C1 segment of cervical spinal cord (tissue), 14 donors: ENCODE measurements at regions not wholly inside any gene's neighbourhood (a gene's known extent, or its start where the extent isn't known, plus 50 kb on each side); places are given as distances from the start of the nearest gene placed in this dataset.

Experiments
- DNase-seq, 14 donors: peaks; one replicate each; lab custom pipeline; 2025; lab: John Stamatoyannopoulos, UW

GRCh38 chr12:43118234-43118633, 433.8 kb downstream of the ADAMTS20 start:
- no peak for DNase-seq

- no peak for DNase-seq
Observed at GRCh38 chr12:43117226-43117930, 434.6 kb downstream of the ADAMTS20 start.

- DNase-seq, result no peak
Observed at GRCh38 chr12:43115441-43116160, 436.4 kb downstream of the ADAMTS20 start.

- no peak for DNase-seq
Observed at GRCh38 chr12:43114316-43114715, 437.7 kb downstream of the ADAMTS20 start.

- DNase-seq, result no peak
Observed at GRCh38 chr12:43113616-43114015, 438.4 kb downstream of the ADAMTS20 start.

GRCh38 chr12:43113135-43113534, 438.9 kb downstream of the ADAMTS20 start:
- no peak for DNase-seq

- no peak for DNase-seq
Observed at GRCh38 chr12:43112101-43112920, 439.7 kb downstream of the ADAMTS20 start.

GRCh38 chr12:43111608-43112007, 440.4 kb downstream of the ADAMTS20 start:
- DNase-seq, result no peak

GRCh38 chr12:43109631-43110345, 442.2 kb downstream of the ADAMTS20 start:
- DNase-seq, result no peak

- no peak for DNase-seq
Observed at GRCh38 chr12:43108656-43109055, 443.3 kb downstream of the ADAMTS20 start.

GRCh38 chr12:43107026-43107775, 444.8 kb downstream of the ADAMTS20 start:
- no peak for DNase-seq

- no peak for DNase-seq
Observed at GRCh38 chr12:43106355-43106754, 445.6 kb downstream of the ADAMTS20 start.

- no peak for DNase-seq
Observed at GRCh38 chr12:43105426-43105981, 446.5 kb downstream of the ADAMTS20 start.

- DNase-seq, result no peak
Observed at GRCh38 chr12:43104494-43104893, 447.5 kb downstream of the ADAMTS20 start.

GRCh38 chr12:43103866-43104265, 448.1 kb downstream of the ADAMTS20 start:
- peak in 1 of 14 donors; percentile 7 for DNase-seq

GRCh38 chr12:43102546-43103264, 449.3 kb downstream of the ADAMTS20 start:
- no peak for DNase-seq

- no peak for DNase-seq
Observed at GRCh38 chr12:43100231-43100630, 451.8 kb downstream of the ADAMTS20 start.

GRCh38 chr12:43099691-43100163, 452.3 kb downstream of the ADAMTS20 start:
- no peak for DNase-seq

- no peak for DNase-seq
Observed at GRCh38 chr12:43098766-43099550, 453.0 kb downstream of the ADAMTS20 start.
